ENCODE measurements at regions not wholly inside any gene's neighbourhood (a gene's known extent, or its start where the extent isn't known, plus 50 kb on each side); places are given as distances from the start of the nearest gene placed in this dataset.

DNA sequence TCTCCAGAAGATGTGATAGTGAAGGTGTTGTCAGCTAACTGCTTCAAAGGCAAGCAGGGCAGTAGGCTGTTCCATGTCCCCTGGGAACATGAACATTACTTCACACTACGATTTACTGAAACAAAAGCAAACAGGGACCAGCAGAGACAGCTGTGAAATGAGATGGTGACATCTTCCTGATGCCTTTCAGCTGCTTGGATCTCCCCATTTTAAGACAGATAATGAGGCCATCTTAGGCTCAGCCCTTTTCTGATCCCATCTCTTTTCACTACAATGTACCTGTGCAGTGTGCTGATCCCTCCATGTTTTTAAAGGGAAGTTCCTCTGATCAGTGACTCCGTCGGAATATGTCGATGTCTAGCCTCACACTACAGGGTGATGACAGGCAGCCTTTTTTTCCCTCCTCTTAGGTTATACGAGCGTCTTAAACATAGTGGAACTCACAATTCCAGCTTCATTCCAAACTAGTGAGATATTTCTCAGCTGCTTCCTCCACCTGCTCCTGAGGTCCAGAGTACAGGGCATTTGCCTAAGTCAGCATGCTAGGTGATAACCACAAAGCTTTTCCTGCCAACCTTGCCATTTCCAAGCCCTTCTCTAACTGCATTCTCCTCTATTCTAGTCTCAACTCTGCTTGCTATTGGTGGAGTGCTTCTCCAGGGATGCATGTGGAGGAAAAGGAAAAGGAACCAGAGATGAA lies 87.6 kb upstream of the EGLN3 start (continued):
- TF ChIP-seq PITX1 (CRISPR knock-in tag; IDR thresholded peaks at IDR 0.05) (peak; percentile 62; the same call in 1 of the 2 replicates), FLYWCH1 (CRISPR knock-in tag; IDR thresholded peaks at IDR 0.05) (no peak), NFYC (CRISPR knock-in tag; IDR thresholded peaks at IDR 0.05) (no peak), ZNF224 (CRISPR knock-in tag; IDR thresholded peaks at IDR 0.05) (no peak), DRAP1 (CRISPR knock-in tag; IDR thresholded peaks at IDR 0.05) (peak; percentile 73), MLX (CRISPR knock-in tag; IDR thresholded peaks at IDR 0.05) (peak; percentile 55; the same call in 1 of the 2 replicates), ZNF570 (CRISPR knock-in tag; IDR thresholded peaks at IDR 0.05; ENCODE audit: borderline replicate concordance) (no peak), E2F5 (CRISPR knock-in tag; conservative IDR thresholded peaks at IDR 0.05) (no peak), ZNF687 (CRISPR knock-in tag; IDR thresholded peaks at IDR 0.05) (no peak), YEATS4 (CRISPR knock-in tag; IDR thresholded peaks at IDR 0.05; ENCODE audit: borderline replicate concordance) (no peak; the same call in 1 of the 2 replicates), FOXC1 (CRISPR knock-in tag; IDR thresholded peaks at IDR 0.05; ENCODE audit: borderline replicate concordance) (no peak), ZFP37 (CRISPR knock-in tag; IDR thresholded peaks at IDR 0.05; ENCODE audit: borderline replicate concordance) (peak; percentile 98), BRF2 (CRISPR knock-in tag; IDR thresholded peaks at IDR 0.05) (no peak), GLMP (CRISPR knock-in tag; IDR thresholded peaks at IDR 0.05; ENCODE audit: borderline replicate concordance) (no peak), ZMYM4 (CRISPR knock-in tag; IDR thresholded peaks at IDR 0.05) (no peak; the same call in 1 of the 2 replicates), ZNF292 (CRISPR knock-in tag; IDR thresholded peaks at IDR 0.05; ENCODE audit: borderline replicate concordance, low read depth) (peak; percentile 66), ZNF274 (CRISPR knock-in tag; IDR thresholded peaks at IDR 0.05) (no peak; the same call in 1 of the 2 replicates)
- TF ChIP-seq, protein P1, sequence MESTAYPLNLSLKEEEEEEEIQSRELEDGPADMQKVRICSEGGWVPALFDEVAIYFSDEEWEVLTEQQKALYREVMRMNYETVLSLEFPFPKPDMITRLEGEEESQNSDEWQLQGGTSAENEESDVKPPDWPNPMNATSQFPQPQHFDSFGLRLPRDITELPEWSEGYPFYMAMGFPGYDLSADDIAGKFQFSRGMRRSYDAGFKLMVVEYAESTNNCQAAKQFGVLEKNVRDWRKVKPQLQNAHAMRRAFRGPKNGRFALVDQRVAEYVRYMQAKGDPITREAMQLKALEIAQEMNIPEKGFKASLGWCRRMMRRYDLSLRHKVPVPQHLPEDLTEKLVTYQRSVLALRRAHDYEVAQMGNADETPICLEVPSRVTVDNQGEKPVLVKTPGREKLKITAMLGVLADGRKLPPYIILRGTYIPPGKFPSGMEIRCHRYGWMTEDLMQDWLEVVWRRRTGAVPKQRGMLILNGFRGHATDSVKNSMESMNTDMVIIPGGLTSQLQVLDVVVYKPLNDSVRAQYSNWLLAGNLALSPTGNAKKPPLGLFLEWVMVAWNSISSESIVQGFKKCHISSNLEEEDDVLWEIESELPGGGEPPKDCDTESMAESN (CRISPR knock-in tag; conservative IDR thresholded peaks at IDR 0.05), result no peak

All from HepG2 (cell line).